ENCODE measurements at regions not wholly inside any gene's neighbourhood (a gene's known extent, or its start where the extent isn't known, plus 50 kb on each side); places are given as distances from the start of the nearest gene placed in this dataset.

DNA sequence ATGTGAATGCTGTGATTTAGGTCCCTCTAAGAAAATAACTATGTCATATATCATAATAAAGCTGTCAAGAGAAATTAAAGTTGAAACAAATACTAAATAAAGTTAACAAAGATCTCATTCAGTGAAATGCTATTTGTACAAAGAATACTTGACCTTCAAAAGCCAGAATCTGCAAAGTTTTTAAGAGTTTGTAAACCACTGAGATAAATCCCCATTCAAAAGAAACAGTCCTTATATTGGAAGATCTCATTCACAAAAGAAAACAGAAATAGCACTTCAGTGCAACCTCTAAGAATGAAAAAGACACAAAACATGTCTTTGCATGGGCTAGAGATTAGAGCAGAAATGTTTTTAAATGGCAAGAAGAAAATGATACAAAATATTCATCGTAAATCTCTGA lies 149.1 kb upstream of the USP38 start:
- POLR2A ChIA-PET: no interaction called here
- TF ChIP-seq KAT2A (conservative IDR thresholded peaks at IDR 0.05; ENCODE audit: control insufficient read depth, low read depth, low read length): no peak
- TF ChIP-seq, protein P1, sequence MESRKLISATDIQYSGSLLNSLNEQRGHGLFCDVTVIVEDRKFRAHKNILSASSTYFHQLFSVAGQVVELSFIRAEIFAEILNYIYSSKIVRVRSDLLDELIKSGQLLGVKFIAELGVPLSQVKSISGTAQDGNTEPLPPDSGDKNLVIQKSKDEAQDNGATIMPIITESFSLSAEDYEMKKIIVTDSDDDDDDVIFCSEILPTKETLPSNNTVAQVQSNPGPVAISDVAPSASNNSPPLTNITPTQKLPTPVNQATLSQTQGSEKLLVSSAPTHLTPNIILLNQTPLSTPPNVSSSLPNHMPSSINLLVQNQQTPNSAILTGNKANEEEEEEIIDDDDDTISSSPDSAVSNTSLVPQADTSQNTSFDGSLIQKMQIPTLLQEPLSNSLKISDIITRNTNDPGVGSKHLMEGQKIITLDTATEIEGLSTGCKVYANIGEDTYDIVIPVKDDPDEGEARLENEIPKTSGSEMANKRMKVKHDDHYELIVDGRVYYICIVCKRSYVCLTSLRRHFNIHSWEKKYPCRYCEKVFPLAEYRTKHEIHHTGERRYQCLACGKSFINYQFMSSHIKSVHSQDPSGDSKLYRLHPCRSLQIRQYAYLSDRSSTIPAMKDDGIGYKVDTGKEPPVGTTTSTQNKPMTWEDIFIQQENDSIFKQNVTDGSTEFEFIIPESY (IDR thresholded peaks at IDR 0.05): no peak
- TF ChIP-seq POLR2AphosphoS2 (IDR thresholded peaks at IDR 0.05; ENCODE audit: low read depth, low read length): no peak
- no peak for TF ChIP-seq FOXM1 (IDR thresholded peaks at IDR 0.05; ENCODE audit: low read depth, low read length)
- no peak for TF ChIP-seq ZNF274 (IDR thresholded peaks at IDR 0.05; ENCODE audit: insufficient read depth, insufficient read length)
- no peak for TF ChIP-seq POU2F2 (IDR thresholded peaks at IDR 0.05; ENCODE audit: borderline replicate concordance, low read depth, low read length)
- no peak for TF ChIP-seq GABPA (IDR thresholded peaks at IDR 0.05; ENCODE audit: low read depth)
- no peak for TF ChIP-seq RB1 (IDR thresholded peaks at IDR 0.05; ENCODE audit: borderline replicate concordance)
- TF ChIP-seq, protein P2, sequence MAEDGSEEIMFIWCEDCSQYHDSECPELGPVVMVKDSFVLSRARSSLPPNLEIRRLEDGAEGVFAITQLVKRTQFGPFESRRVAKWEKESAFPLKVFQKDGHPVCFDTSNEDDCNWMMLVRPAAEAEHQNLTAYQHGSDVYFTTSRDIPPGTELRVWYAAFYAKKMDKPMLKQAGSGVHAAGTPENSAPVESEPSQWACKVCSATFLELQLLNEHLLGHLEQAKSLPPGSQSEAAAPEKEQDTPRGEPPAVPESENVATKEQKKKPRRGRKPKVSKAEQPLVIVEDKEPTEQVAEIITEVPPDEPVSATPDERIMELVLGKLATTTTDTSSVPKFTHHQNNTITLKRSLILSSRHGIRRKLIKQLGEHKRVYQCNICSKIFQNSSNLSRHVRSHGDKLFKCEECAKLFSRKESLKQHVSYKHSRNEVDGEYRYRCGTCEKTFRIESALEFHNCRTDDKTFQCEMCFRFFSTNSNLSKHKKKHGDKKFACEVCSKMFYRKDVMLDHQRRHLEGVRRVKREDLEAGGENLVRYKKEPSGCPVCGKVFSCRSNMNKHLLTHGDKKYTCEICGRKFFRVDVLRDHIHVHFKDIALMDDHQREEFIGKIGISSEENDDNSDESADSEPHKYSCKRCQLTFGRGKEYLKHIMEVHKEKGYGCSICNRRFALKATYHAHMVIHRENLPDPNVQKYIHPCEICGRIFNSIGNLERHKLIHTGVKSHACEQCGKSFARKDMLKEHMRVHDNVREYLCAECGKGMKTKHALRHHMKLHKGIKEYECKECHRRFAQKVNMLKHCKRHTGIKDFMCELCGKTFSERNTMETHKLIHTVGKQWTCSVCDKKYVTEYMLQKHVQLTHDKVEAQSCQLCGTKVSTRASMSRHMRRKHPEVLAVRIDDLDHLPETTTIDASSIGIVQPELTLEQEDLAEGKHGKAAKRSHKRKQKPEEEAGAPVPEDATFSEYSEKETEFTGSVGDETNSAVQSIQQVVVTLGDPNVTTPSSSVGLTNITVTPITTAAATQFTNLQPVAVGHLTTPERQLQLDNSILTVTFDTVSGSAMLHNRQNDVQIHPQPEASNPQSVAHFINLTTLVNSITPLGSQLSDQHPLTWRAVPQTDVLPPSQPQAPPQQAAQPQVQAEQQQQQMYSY (CRISPR knock-in tag; IDR thresholded peaks at IDR 0.05): no peak
- SMC1A ChIA-PET (ENCODE audit: uncharacterized antibody, unreplicated experiment): interaction anchor here (0.6 kb wide), 1 partner anchor 300 kb away, joined by 3 read pairs; no protein-coding TSS in a partner anchor
- Histone ChIP-seq H3K79me2 (ENCODE audit: control insufficient read depth, insufficient read depth, low read length) (no peaks in the 10 kb centered on the region), H3K4me1 (ENCODE audit: control insufficient read depth, insufficient read depth, low read length) (no peaks in the 10 kb centered on the region), H3K36me3 (ENCODE audit: control insufficient read depth in 2 of 2, insufficient read depth in 2 of 2, low read length in 1 of 2) (no peaks in the 10 kb centered on the region), H3K4me3 (no peak overlapping the region), H3K9ac (ENCODE audit: control insufficient read depth, insufficient read depth, low read length) (no peak overlapping the region), H2AFZ (ENCODE audit: control insufficient read depth, low read depth, low read length) (no peak overlapping the region), H3K27ac (ENCODE audit: control insufficient read depth, insufficient read depth) (no peak overlapping the region), H3K4me2 (ENCODE audit: control insufficient read depth, insufficient read depth) (no peak overlapping the region), H3K9me3 (replicated peaks; ENCODE audit: control insufficient read depth, insufficient read depth, low read length) (no peaks in the 10 kb centered on the region), H4K20me1 (ENCODE audit: control insufficient read depth, insufficient read depth) (no peaks in the 10 kb centered on the region), H3K27me3 (replicated peaks in 1 of 2; ENCODE audit: control insufficient read depth in 2 of 2, insufficient read depth in 2 of 2, low read length in 1 of 2) (no peaks in the 10 kb centered on the region)
- CTCF ChIA-PET: no interaction called here
- in situ Hi-C loops (cut with MboI): no loop called here
- 0% methylated on average over 1 of the region's 1 CpG for WGBS (ENCODE audit: insufficient coverage, insufficient replicate concordance, low lambda C conversion rate, missing lambda C conversion rate)
- ATAC-seq: no peak
- intact Hi-C loops (cut with micrococcal nuclease; ENCODE audit: unreplicated experiment): no loop called here
- BruUV-seq (replicated peaks): no TSS peak
- no peak for FAIRE-seq
- no peak for DNase-seq (ENCODE audit: low read depth, low spot score)
- RAD21 ChIA-PET (ENCODE audit: unreplicated experiment): interaction anchor here (1.2 kb wide), 1 partner anchor 15 kb away, joined by 3 read pairs; no protein-coding TSS in a partner anchor
